Fibroblast of skin of back (primary cell): ENCODE measurements at regions not wholly inside any gene's neighbourhood (a gene's known extent, or its start where the extent isn't known, plus 50 kb on each side); places are given as distances from the start of the nearest gene placed in this dataset.
A peak's percentile ranks its signal among the peaks of the same experiment; 100 is the strongest.

Source experiments
- DNase-seq: peaks from one replicate; pipeline ENCODE4 v3.0.0-alpha.2; 2013

- DNase-seq, result no peak
These were observed 161.5 kb upstream of the KLF6 start for GRCh38 chr10:3946234-3947229.

DNA sequence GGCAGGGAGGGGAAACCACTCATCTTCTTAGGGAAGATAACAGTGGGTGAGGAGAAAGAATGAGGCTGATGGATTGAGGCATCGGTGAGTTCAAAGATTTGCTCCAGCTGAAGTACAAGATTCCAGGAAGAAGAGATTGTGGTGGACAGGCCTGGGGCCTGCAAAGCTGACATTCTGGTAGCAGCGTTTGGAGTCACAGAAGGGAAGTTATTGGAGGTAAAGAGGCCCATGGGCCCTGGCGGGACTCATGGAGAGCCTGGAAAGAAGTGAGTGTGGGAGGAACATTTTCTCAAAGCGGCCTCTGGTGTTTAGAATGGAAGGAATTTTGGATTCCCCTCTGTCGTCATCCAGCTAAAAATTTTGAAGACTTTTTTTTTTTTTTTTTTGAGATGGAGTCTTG is 160.0 kb upstream of the KLF6 start:
- DNase-seq, result no peak

GRCh38 chr10:3944591-3944990 is 159.6 kb upstream of the KLF6 start:
- DNase-seq, result no peak

GRCh38 chr10:3943695-3944257 is 158.8 kb upstream of the KLF6 start:
- no peak for DNase-seq

- DNase-seq, result no peak
These were observed 158.0 kb upstream of the KLF6 start for GRCh38 chr10:3942937-3943489.

DNA sequence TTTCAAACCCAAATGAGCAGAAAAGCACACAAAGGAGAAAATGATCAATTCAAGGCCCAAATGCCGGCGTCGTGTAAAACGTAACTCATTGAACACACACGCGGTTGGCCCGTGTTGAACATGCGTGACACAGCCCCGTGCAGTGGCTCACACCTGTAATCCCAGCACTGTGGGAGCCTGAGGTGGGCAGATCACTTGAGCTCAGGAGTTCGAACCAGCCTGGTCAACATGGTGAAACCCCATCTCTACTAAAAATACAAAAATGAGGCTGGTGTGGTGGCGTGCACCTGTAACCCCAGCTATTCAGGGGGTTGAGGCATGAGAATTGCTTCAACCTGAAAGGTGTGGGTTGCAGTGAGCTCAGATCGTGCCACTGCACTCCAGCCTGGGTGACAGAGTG is 156.7 kb upstream of the KLF6 start:
- DNase-seq, result no peak

DNA sequence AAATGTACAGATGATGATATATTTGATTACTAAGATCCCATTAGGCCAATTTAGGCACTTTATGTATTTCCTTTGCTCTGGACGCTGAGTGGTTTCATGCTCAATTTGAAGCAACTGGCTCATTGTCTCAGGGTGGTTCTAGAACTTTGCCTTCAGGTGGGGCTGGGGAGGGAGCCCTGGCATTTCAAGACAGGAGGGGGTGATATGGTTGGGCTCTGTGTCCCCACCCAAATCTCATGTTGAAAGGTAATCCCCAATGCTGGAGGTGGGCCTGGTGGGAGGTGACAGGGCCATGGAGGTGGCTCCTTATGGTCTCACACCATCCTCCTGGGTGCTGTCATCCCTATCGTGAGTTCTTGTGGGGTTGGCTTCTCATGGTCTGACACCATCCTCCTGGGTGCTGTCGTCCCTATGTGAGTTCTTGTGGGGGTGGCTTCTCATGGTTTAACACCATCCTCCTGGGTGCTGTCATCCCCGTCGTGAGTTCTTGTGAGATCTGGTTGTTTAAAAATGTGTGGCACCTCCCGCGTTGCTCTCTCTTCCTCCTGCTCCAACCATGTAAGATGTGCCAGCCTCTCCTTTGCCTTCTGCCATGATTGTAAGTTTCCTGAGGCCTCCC is 151.5 kb upstream of the KLF6 start:
- DNase-seq, result no peak

GRCh38 chr10:3935933-3936359 is 150.9 kb upstream of the KLF6 start:
- DNase-seq, result no peak

GRCh38 chr10:3935141-3935540 is 150.1 kb upstream of the KLF6 start:
- DNase-seq, result peak; percentile 47

- DNase-seq, result no peak
These were observed 148.7 kb upstream of the KLF6 start for GRCh38 chr10:3933733-3934132.

- no peak for DNase-seq
These were observed 147.8 kb upstream of the KLF6 start for GRCh38 chr10:3932597-3933375.

GRCh38 chr10:3931901-3932300 is 146.9 kb upstream of the KLF6 start:
- DNase-seq, result no peak

GRCh38 chr10:3931224-3931623 is 146.2 kb upstream of the KLF6 start:
- no peak for DNase-seq

GRCh38 chr10:3928569-3928968 is 143.6 kb upstream of the KLF6 start:
- DNase-seq, result no peak

- DNase-seq, result no peak
These were observed 143.1 kb upstream of the KLF6 start for GRCh38 chr10:3928078-3928477.

DNA sequence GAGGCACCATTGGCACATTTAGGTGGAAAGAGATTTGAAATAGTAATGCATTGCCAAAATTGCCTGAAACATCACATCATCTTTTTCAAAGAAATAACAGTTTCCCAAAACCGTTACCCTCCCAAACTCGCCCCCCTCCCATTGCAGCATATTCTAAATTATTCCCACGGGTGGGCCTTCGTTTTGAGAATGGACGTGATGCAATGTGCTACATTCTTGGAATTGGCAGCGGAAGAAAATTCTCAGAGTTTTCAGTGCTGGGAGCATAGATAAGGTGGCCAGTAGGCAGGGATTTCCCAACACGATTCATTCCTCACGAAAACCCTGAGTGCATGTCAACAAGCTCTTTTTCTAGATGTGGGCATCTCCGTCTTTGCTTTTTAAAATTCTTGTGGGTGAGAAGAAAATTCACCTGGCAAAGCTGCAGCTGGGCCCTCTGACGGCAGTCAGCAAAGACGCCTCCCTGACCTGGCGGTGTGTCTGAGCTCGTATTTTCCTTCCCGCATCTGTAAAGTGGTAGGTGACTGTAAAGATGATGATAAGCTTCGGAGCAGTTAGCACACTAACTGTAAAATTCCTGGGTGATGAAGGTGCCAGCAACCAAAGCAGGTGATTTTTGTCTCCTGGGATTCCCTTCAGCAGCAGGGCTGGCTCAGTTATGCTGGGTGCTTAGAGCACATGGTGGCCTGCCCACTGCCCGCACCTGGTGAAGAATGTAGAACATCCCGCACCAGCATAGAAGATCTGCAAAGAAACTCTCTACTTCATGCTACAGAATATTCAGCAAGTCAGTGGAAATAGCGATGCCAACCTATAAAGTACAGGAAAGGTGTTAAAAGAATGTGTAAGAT is 141.9 kb upstream of the KLF6 start:
- DNase-seq, result peak; percentile 61

- peak; percentile 82 for DNase-seq
These were observed 141.2 kb upstream of the KLF6 start for GRCh38 chr10:3926258-3926657.

GRCh38 chr10:3925184-3925583 is 140.2 kb upstream of the KLF6 start:
- DNase-seq, result no peak

- DNase-seq, result peak; percentile 94
These were observed 139.3 kb upstream of the KLF6 start for GRCh38 chr10:3924344-3924743.

GRCh38 chr10:3923033-3923432 is 138.0 kb upstream of the KLF6 start:
- DNase-seq, result no peak

DNA sequence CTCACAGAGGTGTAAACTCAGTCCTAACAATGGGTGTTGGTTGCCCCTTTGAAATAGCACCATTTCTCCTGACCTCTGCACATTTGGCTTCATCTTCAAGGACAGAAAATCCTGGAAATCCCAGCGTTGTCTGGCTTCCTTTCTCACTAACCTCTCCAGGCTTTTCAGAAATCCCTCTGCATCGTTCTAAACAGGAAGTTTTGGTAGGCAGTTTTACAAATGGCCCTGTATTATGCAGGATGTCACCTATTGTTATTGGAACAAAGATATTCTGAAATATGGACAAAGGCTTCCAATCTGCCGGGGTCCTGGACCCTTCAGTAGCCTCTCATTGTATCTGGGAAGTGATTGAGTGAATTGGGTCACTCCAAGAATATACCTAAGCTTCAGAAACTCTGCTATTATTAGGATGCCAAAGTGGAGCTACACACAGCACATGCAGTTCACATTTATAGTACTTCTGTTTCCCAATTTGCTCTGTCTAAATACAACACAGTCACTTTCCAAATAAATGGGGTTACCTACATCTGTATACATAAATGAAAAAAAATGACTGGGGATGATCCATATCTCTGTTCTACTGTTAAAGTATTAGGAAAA is 134.8 kb upstream of the KLF6 start:
- DNase-seq, result no peak
